PFSK-1 (cell line): ENCODE measurements at regions not wholly inside any gene's neighbourhood (a gene's known extent, or its start where the extent isn't known, plus 50 kb on each side); places are given as distances from the start of the nearest gene placed in this dataset.

ENCODE experiments used
- FOXP2 ChIP-seq: optimal IDR thresholded peaks from 2 replicates; pipeline ENCODE3; 2011; ENCODE audit warnings: borderline replicate concordance, control low read depth, inconsistent platforms; ENCODE audit not compliant: insufficient read depth; ENCODE audit errors: extremely low read length, extremely low read depth
- POLR2AphosphoS5 ChIP-seq: IDR thresholded peaks from 2 replicates; pipeline ENCODE4 v1.6.1; 2012; ENCODE audit warnings: low read depth, mild to moderate bottlenecking, control low read depth, low read length, moderate library complexity
- REST ChIP-seq, 2 experiments: IDR thresholded peaks; 2 replicates each; pipeline versions ENCODE4 v1.6.1 to v1.8.0; 2011 to 2012; ENCODE audit warnings: low read depth in 2 of 2, low read length in 2 of 2, control low read depth in 1 of 2, inconsistent platforms in 1 of 2, mild to moderate bottlenecking in 1 of 2, moderate library complexity in 1 of 2; ENCODE audit not compliant: insufficient read depth in 1 of 2
- SIN3A ChIP-seq: IDR thresholded peaks from 2 replicates; pipeline ENCODE4 v1.6.1; 2012; ENCODE audit warnings: mild to moderate bottlenecking, low read length, moderate library complexity, borderline replicate concordance; ENCODE audit not compliant: insufficient read depth
- TAF1 ChIP-seq: IDR thresholded peaks from 2 replicates; pipeline ENCODE4 v1.6.1; 2012; ENCODE audit warnings: low read length, control low read depth, borderline replicate concordance; ENCODE audit not compliant: insufficient read depth

GRCh38 chr17:53426505-53426904 lies 396.2 kb upstream of the KIF2B start:
- TF ChIP-seq POLR2AphosphoS5 (no peak), TAF1 (no peak), REST (IDR thresholded peaks at IDR 0.05; ENCODE audit: insufficient read depth in 1 of 2, low read depth in 2 of 2, low read length in 2 of 2) (no peak), SIN3A (no peak), FOXP2 (no peak)
